HEK293 (cell line): ENCODE measurements at regions not wholly inside any gene's neighbourhood (a gene's known extent, or its start where the extent isn't known, plus 50 kb on each side); places are given as distances from the start of the nearest gene placed in this dataset.
A peak's percentile ranks its signal among the peaks of the same experiment; 100 is the strongest.

Experiments
- CTCF ChIA-PET: fragments of 350-600 bp; formaldehyde crosslinking; extraction: SDS; loops from one replicate; lab custom pipeline; 2021; ENCODE audit warnings: antibody characterized with exemption; lab: Yijun Ruan, JAX
- POLR2A ChIA-PET: fragments of 300-600 bp; formaldehyde crosslinking; extraction: SDS; loops from one replicate; lab custom pipeline; 2020; ENCODE audit warnings: antibody characterized with exemption, inconsistent platforms; lab: Yijun Ruan, JAX
- H3K27ac ChIP-seq: fragments of 200-500 bp; sonication (Bioruptor generic); 2 replicates; pipeline ENCODE4 v1.5.1; 2014; ENCODE audit warnings: low read depth, low read length, control low read depth, inconsistent platforms; ENCODE audit errors: extremely low read depth
- H3K36me3 ChIP-seq, 2 experiments: fragments of 200-500 bp in 1 of 2; sonication (Bioruptor generic) in 1 of 2; 1 replicate in 1 of 2; 2 replicates in 1 of 2; pipeline ENCODE4 v1.5.1; 2014 to 2017; ENCODE audit warnings: inconsistent platforms in 2 of 2, low read length in 2 of 2; ENCODE audit not compliant: control insufficient read depth in 2 of 2, insufficient read depth in 1 of 2
- H3K4me1 ChIP-seq: fragments of 200-500 bp; sonication (Bioruptor generic); 2 replicates; pipeline ENCODE4 v1.5.1; 2014; ENCODE audit warnings: mild to moderate bottlenecking, low read length, inconsistent platforms; ENCODE audit not compliant: control insufficient read depth, insufficient read depth
- H3K4me3 ChIP-seq: 2 replicates; pipeline ENCODE4 v1.5.1; 2011; ENCODE audit warnings: low read depth, mild to moderate bottlenecking, control low read depth, low read length, moderate library complexity
- H3K9me3 ChIP-seq: fragments of 200-500 bp; sonication (Bioruptor generic); 2 replicates; pipeline ENCODE4 v1.5.1; 2014; ENCODE audit warnings: low read depth, low read length, inconsistent platforms; ENCODE audit not compliant: control insufficient read depth, insufficient read depth
- BCL11A ChIP-seq: fragments of 450-650 bp; formaldehyde crosslinking; IDR thresholded peaks from 2 replicates; pipeline ENCODE4 v1.5.1; 2016; ENCODE audit warnings: low read depth, missing biosample characterization, missing genetic modification characterization
- EGR2 ChIP-seq: fragments of 450-650 bp; formaldehyde crosslinking; IDR thresholded peaks from 2 replicates; pipeline ENCODE4 v1.5.1; 2016; ENCODE audit warnings: low read depth, missing biosample characterization, missing genetic modification characterization
- FEZF1 ChIP-seq: fragments of 450-650 bp; formaldehyde crosslinking; IDR thresholded peaks from 2 replicates; pipeline ENCODE4 v1.5.1; 2016; ENCODE audit warnings: missing biosample characterization, missing genetic modification characterization
- HOXD13 ChIP-seq: sonication (generic); formaldehyde crosslinking; IDR thresholded peaks from 2 replicates; pipeline ENCODE4 v1.8.0; 2022; ENCODE audit warnings: missing genetic modification reagents, borderline replicate concordance
- MZF1 ChIP-seq: fragments of 450-650 bp; formaldehyde crosslinking; IDR thresholded peaks from 2 replicates; pipeline ENCODE4 v1.5.1; 2017; ENCODE audit warnings: missing biosample characterization, missing genetic modification characterization, borderline replicate concordance
- OVOL3 ChIP-seq: fragments of 450-650 bp; formaldehyde crosslinking; IDR thresholded peaks from 2 replicates; pipeline ENCODE4 v1.5.1; 2016; ENCODE audit warnings: missing biosample characterization, missing genetic modification characterization
- SP3 ChIP-seq: fragments of 450-650 bp; formaldehyde crosslinking; IDR thresholded peaks from 2 replicates; pipeline ENCODE4 v1.5.1; 2016; ENCODE audit warnings: missing biosample characterization, missing genetic modification characterization
- WT1 ChIP-seq: fragments of 450-650 bp; formaldehyde crosslinking; IDR thresholded peaks from 2 replicates; pipeline ENCODE4 v1.5.1; 2016; ENCODE audit warnings: missing biosample characterization, missing genetic modification characterization
- ZBTB17 ChIP-seq: fragments of 450-650 bp; formaldehyde crosslinking; IDR thresholded peaks from 2 replicates; pipeline ENCODE4 v1.5.1; 2016; ENCODE audit warnings: missing biosample characterization, missing genetic modification characterization
- ZBTB48 ChIP-seq: fragments of 450-650 bp; formaldehyde crosslinking; IDR thresholded peaks from 2 replicates; pipeline ENCODE4 v1.5.1; 2016; ENCODE audit warnings: missing biosample characterization, missing genetic modification characterization
- ZFHX2 ChIP-seq: fragments of 450-650 bp; formaldehyde crosslinking; conservative IDR thresholded peaks from 2 replicates; pipeline ENCODE4 v1.5.1; 2016; ENCODE audit warnings: missing biosample characterization, missing genetic modification characterization
- ZNF184 ChIP-seq: fragments of 450-650 bp; IDR thresholded peaks from 2 replicates; pipeline ENCODE4 v1.5.1; 2018; ENCODE audit warnings: missing biosample characterization, mild to moderate bottlenecking, missing genetic modification characterization
- ZNF19 ChIP-seq: fragments of 450-650 bp; formaldehyde crosslinking; IDR thresholded peaks from 2 replicates; pipeline ENCODE4; 2016; ENCODE audit warnings: missing biosample characterization, missing genetic modification characterization, low read depth
- ZNF211 ChIP-seq: fragments of 450-650 bp; formaldehyde crosslinking; IDR thresholded peaks from 2 replicates; pipeline ENCODE4 v1.5.1; 2016; ENCODE audit warnings: low read depth, missing biosample characterization, missing genetic modification characterization
- ZNF214 ChIP-seq: fragments of 450-650 bp; formaldehyde crosslinking; IDR thresholded peaks from 2 replicates; pipeline ENCODE4 v1.5.1; 2017; ENCODE audit warnings: missing biosample characterization, mild to moderate bottlenecking, missing genetic modification characterization, borderline replicate concordance
- ZNF239 ChIP-seq: fragments of 450-650 bp; formaldehyde crosslinking; IDR thresholded peaks from 2 replicates; pipeline ENCODE4 v1.5.1; 2016; ENCODE audit warnings: missing biosample characterization, missing genetic modification characterization
- ZNF248 ChIP-seq: fragments of 450-650 bp; formaldehyde crosslinking; IDR thresholded peaks from 2 replicates; pipeline ENCODE4 v1.5.1; 2017; ENCODE audit warnings: missing biosample characterization, missing genetic modification characterization
- ZNF292 ChIP-seq: fragments of 450-650 bp; formaldehyde crosslinking; IDR thresholded peaks from 2 replicates; pipeline ENCODE4 v1.5.1; 2016; ENCODE audit warnings: low read depth, missing biosample characterization, missing genetic modification characterization, borderline replicate concordance
- ZNF510 ChIP-seq: fragments of 450-650 bp; formaldehyde crosslinking; IDR thresholded peaks from 2 replicates; pipeline ENCODE4 v1.5.1; 2018; ENCODE audit warnings: mild to moderate bottlenecking, missing genetic modification characterization, missing biosample characterization; ENCODE audit not compliant: insufficient replicate concordance
- ZNF514 ChIP-seq: fragments of 450-650 bp; formaldehyde crosslinking; IDR thresholded peaks from 2 replicates; pipeline ENCODE4 v1.5.1; 2016; ENCODE audit warnings: missing biosample characterization, missing genetic modification characterization
- ZNF521 ChIP-seq: fragments of 450-650 bp; formaldehyde crosslinking; IDR thresholded peaks from 2 replicates; pipeline ENCODE4 v1.5.1; 2017; ENCODE audit warnings: missing biosample characterization, mild to moderate bottlenecking, missing genetic modification characterization
- ZNF530 ChIP-seq: fragments of 450-650 bp; formaldehyde crosslinking; IDR thresholded peaks from 2 replicates; pipeline ENCODE4 v1.5.1; 2016; ENCODE audit warnings: low read depth, missing biosample characterization, missing genetic modification characterization
- ZNF747 ChIP-seq: fragments of 450-650 bp; formaldehyde crosslinking; IDR thresholded peaks from 2 replicates; pipeline ENCODE4 v1.5.1; 2016; ENCODE audit warnings: missing biosample characterization, missing genetic modification characterization
- ZNF777 ChIP-seq: fragments of 450-650 bp; formaldehyde crosslinking; IDR thresholded peaks from 2 replicates; pipeline ENCODE4 v1.5.1; 2017; ENCODE audit warnings: missing biosample characterization, missing genetic modification characterization, borderline replicate concordance
- ZNF785 ChIP-seq: fragments of 450-650 bp; formaldehyde crosslinking; IDR thresholded peaks from 2 replicates; pipeline ENCODE4 v1.5.1; 2016; ENCODE audit warnings: missing biosample characterization, missing genetic modification characterization
- TF ChIP-seq, protein P1 (sequence below): fragments of 450-650 bp; formaldehyde crosslinking; IDR thresholded peaks from 2 replicates; pipeline ENCODE4 v1.5.1; 2016; ENCODE audit warnings: missing biosample characterization, missing genetic modification characterization
- TF ChIP-seq, protein P2 (sequence below): fragments of 450-650 bp; formaldehyde crosslinking; conservative IDR thresholded peaks from 2 replicates; pipeline ENCODE4 v1.5.1; 2016; ENCODE audit warnings: low read depth, missing biosample characterization, missing genetic modification characterization

DNA sequence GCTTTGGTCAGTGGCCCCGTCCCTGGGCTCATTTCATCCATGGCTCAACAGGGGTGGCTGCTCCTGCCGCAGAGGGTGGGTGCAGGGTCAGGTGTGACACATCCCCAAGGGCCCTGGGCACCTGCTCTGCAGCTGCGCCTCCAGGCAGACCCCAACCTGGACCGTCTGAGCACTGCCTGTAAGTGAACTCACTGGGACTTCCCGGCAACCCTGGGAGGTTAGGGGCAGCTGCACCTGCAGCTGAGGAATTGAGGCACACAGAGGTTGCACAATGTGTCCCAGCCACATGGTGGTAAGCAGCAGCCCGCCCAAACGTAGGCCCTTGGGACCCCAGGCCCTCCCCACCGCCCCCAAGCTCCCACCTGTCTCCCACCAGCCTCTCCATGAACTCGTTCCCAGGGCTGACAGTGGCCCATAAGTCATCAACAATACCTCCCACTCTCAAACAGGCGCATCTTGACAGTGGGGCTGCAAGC, 55.1 kb downstream of the PLXNA1 start:
- H3K27ac ChIP-seq: no peak overlapping the region
- no peak overlapping the region for H3K4me3 ChIP-seq
- H3K9me3 ChIP-seq: no peaks in the 10 kb centered on the region
- peaks cover 0 to 12% of the 10 kb centered on the region in 2 experiments; a peak in 1 of 3 replicates for H3K36me3 ChIP-seq
- TF ChIP-seq EGR2 (tag by site-specific recombination): peak; percentile 61; the same call in 1 of the 2 replicates
- peak; percentile 59 for TF ChIP-seq ZFHX2 (tag by site-specific recombination)
- no peak for TF ChIP-seq ZNF785
- TF ChIP-seq, all 188 proteins: peak for 2
- H3K4me1 ChIP-seq: no peaks in the 10 kb centered on the region
- CTCF ChIA-PET: no interaction called here
- POLR2A ChIA-PET: no interaction called here

DNA sequence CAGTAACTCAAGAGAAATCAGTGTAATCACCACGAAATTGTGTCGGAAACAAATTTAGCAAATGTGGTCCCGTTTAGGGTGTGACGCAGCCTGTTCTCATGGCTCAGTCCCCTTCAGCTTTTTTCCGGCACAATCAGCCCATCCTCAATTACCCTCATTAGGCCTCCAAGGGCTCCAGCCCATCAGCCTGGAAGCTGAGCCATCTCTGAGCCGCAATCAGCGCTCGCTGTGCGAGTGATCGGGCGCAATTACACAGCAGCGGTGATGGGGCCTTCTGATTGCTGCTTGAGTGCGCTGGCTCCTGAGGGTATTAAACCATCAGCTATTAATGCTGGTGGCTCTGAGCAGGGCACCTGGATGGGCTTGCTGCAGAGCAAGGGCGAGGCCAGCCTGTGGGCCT, 55.6 kb downstream of the PLXNA1 start:
- ChIA-PET POLR2A (no interaction called here), CTCF (no interaction called here)
- Histone ChIP-seq H3K9me3 (no peaks in the 10 kb centered on the region), H3K27ac (no peak overlapping the region), H3K4me1 (no peaks in the 10 kb centered on the region), H3K4me3 (no peak overlapping the region), H3K36me3 (peaks cover 0 to 8% of the 10 kb centered on the region in 2 experiments; a peak in 1 of 3 replicates)
- TF ChIP-seq, protein P1, sequence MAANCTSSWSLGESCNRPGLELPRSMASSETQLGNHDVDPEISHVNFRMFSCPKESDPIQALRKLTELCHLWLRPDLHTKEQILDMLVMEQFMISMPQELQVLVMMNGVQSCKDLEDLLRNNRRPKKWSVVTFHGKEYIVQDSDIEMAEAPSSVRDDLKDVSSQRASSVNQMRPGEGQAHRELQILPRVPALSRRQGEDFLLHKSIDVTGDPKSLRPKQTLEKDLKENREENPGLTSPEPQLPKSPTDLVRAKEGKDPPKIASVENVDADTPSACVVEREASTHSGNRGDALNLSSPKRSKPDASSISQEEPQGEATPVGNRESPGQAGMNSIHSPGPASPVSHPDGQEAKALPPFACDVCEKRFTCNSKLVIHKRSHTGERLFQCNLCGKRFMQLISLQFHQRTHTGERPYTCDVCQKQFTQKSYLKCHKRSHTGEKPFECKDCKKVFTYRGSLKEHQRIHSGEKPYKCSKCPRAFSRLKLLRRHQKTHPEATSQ (tag by site-specific recombination): no peak
- no peak for TF ChIP-seq WT1 (tag by site-specific recombination)
- no peak for TF ChIP-seq ZNF514 (tag by site-specific recombination)
- TF ChIP-seq ZNF184 (tag by site-specific recombination): no peak
- no peak for TF ChIP-seq ZNF248 (tag by site-specific recombination)
- TF ChIP-seq ZNF521 (tag by site-specific recombination): no peak
- no peak for TF ChIP-seq ZNF211 (tag by site-specific recombination)
- no peak for TF ChIP-seq ZBTB17
- TF ChIP-seq ZNF239 (tag by site-specific recombination): no peak
- no peak for TF ChIP-seq ZNF777
- no peak for TF ChIP-seq ZNF214 (tag by site-specific recombination)
- no peak for TF ChIP-seq ZNF19 (tag by site-specific recombination)
- no peak for TF ChIP-seq OVOL3 (tag by site-specific recombination)

DNA sequence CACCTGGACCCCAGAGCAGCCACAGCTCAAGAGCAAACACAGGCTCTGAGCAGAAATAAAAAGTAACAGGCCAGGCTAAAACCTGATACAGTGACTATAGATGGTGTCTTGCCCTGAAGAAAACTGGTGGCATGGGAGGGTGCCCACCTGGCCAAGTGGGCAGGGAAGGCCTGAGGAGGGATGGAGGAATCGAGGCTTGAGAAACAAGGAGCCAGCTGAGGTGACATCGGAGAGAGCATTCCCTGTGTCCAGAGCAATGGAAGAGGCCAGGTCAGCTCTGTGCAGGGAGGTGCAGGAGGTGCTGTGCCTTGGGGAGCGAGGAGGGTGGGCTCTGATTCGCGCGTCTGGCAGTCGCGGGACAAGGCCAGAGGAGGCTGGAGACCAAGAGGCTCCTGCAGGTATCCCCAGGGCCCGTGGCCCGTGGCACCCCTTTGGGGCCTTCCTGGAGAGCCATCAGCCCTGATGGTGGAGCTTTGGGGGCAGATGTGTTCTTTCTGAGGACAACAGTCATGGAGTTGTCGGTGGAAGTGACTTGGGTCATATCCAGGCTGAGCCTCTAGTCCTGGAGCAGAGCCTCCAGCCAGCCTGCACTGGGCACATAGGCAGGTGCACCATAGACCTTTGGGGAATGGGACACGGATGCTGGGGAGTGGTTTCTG, 56.1 kb downstream of the PLXNA1 start:
- Histone ChIP-seq H3K36me3 (peaks cover 0 to 2% of the 10 kb centered on the region in 2 experiments; a peak in 1 of 3 replicates), H3K4me1 (no peaks in the 10 kb centered on the region), H3K4me3 (no peak overlapping the region), H3K27ac (no peak overlapping the region), H3K9me3 (no peaks in the 10 kb centered on the region)
- ChIA-PET POLR2A (no interaction called here), CTCF (no interaction called here)
- no peak for TF ChIP-seq MZF1 (tag by site-specific recombination)
- TF ChIP-seq ZNF747 (tag by site-specific recombination): no peak
- TF ChIP-seq SP3 (tag by site-specific recombination): no peak
- TF ChIP-seq ZBTB48 (tag by site-specific recombination): no peak
- TF ChIP-seq, protein P2, sequence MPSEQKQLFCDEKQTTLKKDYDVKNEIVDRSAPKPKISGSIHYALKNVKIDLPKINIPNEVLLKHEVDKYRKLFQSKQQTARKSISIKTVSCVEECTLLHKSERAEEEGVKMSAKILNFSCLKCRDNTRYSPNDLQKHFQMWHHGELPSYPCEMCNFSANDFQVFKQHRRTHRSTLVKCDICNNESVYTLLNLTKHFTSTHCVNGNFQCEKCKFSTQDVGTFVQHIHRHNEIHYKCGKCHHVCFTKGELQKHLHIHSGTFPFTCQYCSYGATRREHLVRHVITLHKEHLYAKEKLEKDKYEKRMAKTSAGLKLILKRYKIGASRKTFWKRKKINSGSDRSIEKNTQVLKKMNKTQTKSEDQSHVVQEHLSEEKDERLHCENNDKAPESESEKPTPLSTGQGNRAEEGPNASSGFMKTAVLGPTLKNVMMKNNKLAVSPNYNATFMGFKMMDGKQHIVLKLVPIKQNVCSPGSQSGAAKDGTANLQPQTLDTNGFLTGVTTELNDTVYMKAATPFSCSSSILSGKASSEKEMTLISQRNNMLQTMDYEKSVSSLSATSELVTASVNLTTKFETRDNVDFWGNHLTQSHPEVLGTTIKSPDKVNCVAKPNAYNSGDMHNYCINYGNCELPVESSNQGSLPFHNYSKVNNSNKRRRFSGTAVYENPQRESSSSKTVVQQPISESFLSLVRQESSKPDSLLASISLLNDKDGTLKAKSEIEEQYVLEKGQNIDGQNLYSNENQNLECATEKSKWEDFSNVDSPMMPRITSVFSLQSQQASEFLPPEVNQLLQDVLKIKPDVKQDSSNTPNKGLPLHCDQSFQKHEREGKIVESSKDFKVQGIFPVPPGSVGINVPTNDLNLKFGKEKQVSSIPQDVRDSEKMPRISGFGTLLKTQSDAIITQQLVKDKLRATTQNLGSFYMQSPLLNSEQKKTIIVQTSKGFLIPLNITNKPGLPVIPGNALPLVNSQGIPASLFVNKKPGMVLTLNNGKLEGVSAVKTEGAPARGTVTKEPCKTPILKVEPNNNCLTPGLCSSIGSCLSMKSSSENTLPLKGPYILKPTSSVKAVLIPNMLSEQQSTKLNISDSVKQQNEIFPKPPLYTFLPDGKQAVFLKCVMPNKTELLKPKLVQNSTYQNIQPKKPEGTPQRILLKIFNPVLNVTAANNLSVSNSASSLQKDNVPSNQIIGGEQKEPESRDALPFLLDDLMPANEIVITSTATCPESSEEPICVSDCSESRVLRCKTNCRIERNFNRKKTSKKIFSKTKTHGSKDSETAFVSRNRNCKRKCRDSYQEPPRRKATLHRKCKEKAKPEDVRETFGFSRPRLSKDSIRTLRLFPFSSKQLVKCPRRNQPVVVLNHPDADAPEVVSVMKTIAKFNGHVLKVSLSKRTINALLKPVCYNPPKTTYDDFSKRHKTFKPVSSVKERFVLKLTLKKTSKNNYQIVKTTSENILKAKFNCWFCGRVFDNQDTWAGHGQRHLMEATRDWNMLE (tag by site-specific recombination): no peak
- no peak for TF ChIP-seq ZNF785
- TF ChIP-seq BCL11A (tag by site-specific recombination): no peak
- no peak for TF ChIP-seq FEZF1 (tag by site-specific recombination)
- TF ChIP-seq HOXD13: no peak
- TF ChIP-seq ZNF530 (tag by site-specific recombination): no peak
- no peak for TF ChIP-seq ZNF510 (tag by site-specific recombination)
- no peak for TF ChIP-seq ZNF292
